ENCODE measurements at regions not wholly inside any gene's neighbourhood (a gene's known extent, or its start where the extent isn't known, plus 50 kb on each side); places are given as distances from the start of the nearest gene placed in this dataset.

DNA sequence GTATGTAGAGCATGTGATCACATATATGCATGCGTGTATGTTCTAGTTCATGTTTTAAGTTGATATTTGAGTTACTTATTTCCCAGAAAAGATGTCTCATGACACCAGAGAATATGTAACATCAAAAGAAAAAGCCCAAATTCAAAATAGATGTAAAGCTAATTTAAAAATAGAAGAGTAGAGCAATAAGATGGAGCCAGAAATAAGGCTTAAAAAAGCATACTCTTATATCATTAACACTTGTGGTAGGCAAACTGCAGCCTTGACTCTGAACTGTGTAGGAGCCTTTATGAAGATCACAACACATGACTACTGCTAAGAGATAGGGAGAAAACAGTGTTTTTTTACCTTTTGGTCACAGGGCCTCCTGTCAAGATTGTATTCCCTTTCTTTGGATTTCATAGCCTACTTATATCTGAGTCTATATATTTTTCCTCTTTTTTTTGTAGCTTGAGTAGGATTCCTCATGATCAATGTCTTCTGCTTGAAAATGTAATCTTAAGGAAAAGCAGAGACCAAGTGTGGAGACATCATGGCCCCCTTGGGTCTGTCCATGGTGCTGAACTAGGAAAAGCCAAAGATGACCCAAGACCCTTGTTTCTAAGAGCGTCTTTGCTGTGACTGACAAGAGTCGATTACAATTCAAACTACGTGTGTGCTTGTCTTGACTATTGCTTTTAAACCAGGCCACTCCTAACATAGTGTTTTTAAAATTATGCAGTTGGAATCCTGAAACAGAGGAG, 390.4 kb downstream of the SHISA9 start:
- Mint-ChIP-seq H3K36me3 (peaks cover 0 to 10% (median 0%) of the 10 kb centered on the region in 3 donors), H3K27me3 (peaks cover 2 to 37% (median 14%) of the 10 kb centered on the region in 5 donors), H3K4me3 (no peak overlapping the region), H3K4me1 (no peaks in the 10 kb centered on the region), H3K27ac (no peak overlapping the region), H3K9me3 (peaks cover 0 to 17% (median 4%) of the 10 kb centered on the region in 9 donors)
- POLR2A ChIA-PET = no interaction called here
- ATAC-seq (no peak), DNase-seq (no peak)

DNA sequence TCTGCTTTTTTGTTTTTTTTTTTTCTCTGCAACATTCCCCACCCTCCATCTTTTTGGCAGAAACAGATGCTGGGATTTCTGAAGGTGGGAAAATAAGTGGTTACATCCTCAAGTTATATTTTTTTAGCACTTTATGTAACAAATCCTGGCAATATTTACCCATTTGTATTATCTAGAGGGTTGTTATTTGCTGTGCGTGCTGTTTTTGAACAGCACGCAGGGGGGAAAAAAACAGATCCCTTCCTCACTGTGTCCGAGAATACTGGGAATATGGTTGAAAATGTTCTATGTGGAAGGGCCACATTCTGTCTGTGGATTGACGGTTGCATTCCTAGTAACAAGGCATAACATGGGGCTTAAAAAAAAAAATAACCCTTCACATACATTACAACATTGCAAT, 394.8 kb downstream of the SHISA9 start:
- Mint-ChIP-seq H3K27ac (no peak overlapping the region), H3K27me3 (peaks cover 0 to 11% (median 7%) of the 10 kb centered on the region in 5 donors), H3K4me1 (no peaks in the 10 kb centered on the region), H3K36me3 (no peaks in the 10 kb centered on the region), H3K9me3 (peaks cover 0 to 9% (median 3%) of the 10 kb centered on the region in 9 donors), H3K4me3 (no peak overlapping the region)
- ATAC-seq (no peak), DNase-seq (no peak)
- POLR2A ChIA-PET = no interaction called here

DNA sequence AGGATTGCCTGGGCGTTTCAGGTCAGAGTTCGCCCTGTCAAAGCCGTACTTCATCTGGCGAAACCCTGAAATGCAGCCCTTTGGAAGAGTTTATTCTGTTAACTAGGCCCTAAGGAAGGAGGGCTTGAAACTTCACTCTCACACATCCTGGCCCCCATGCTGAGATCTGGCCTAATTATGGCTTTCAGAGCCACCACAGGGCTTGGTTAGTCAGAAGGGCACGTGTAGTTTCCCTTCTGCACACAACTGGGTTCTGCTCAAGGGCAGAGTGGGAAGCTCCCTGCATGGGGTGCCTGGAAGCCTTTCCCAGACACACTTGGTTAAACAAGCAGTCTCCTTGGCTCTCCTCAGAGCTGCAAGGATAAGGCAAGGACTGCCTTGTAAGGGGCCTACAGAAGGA, 397.3 kb downstream of the SHISA9 start:
- DNase-seq (no peak), ATAC-seq (no peak)
- H3K27ac Mint-ChIP-seq = no peak overlapping the region
- peaks cover 0 to 10% (median 3%) of the 10 kb centered on the region in 9 donors for H3K9me3 Mint-ChIP-seq
- H3K4me3 Mint-ChIP-seq = no peak overlapping the region
- POLR2A ChIA-PET = no interaction called here
- H3K27me3 Mint-ChIP-seq = peaks cover 0 to 14% (median 7%) of the 10 kb centered on the region in 5 donors
- no peaks in the 10 kb centered on the region for H3K36me3 Mint-ChIP-seq
- no peaks in the 10 kb centered on the region for H3K4me1 Mint-ChIP-seq

DNA sequence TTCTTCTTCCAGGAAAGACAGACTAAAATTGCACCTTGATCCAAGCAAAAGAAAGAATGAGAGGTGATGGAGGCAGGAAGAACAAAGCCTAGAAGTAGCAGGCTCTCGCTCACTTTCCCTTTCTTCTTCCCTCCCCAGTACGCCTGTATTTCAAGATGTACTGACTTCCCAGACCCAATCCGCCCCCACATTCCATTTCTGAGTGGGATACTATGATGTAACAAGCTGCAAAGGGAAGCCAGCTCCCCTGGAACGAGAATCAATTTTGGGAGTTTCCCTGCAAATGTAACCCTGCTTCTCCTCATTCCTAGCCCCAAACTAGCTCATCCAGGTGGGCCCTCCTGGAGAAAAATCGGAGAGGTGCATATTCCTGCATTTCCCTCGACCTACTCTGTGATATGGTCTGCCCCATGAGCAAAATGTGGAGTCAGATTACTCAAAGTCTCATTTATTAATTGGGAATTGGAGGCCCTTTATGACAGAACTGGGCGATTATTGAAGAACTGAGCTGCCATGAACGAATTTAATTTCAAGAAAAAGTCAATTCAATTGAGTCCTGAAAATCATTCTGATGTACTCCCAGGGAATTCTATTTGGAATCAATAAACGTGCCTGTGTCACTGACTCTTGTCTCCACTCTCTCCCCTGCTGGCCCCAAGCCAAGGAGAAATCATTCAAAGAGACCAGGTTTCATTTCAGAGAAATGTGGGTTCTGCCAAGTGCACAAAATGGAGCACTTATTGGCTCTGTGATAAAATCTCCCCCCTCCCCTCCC, 398.9 kb downstream of the SHISA9 start:
- H3K9me3 Mint-ChIP-seq = peaks cover 0 to 10% (median 2%) of the 10 kb centered on the region in 9 donors
- H3K4me3 Mint-ChIP-seq = no peak overlapping the region
- ATAC-seq = no peak
- peaks cover 0 to 14% (median 7%) of the 10 kb centered on the region in 5 donors for H3K27me3 Mint-ChIP-seq
- H3K36me3 Mint-ChIP-seq = no peaks in the 10 kb centered on the region
- DNase-seq = no peak
- H3K27ac Mint-ChIP-seq = no peak overlapping the region
- POLR2A ChIA-PET = no interaction called here
- H3K4me1 Mint-ChIP-seq = no peaks in the 10 kb centered on the region

DNA sequence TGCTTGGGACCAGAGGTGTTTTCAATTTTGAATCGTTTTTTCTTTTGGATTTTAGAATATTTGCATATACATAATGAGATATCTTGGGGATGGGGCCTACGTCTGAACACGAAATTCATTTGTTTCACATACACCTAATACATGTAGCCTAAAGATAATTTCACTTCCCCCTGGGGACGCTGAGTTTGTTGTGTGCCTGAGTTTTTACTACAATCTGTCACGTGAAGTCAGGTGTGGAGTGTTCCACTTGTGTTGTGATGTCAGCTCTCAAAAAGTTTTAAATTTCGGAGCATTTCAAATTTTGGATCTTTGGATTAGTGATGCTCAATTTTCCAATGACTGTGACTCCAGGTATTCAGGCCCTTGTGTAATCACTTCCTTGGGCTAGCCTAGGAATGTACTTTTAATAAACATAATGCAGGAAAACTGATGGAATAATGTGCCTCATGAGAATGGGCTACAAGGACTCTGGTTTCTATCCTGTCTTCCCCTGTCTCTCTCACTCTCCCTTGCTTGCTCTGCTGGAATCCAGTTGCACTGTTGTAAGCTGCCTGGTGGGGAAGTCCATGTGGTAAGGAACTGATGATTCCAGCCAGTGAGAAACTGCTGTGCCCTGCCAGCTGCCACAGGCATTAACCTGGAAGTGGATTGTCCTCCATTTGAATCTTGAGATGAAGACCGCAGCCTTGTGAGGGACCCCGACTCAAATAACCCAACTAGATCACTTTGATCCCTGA, 403.8 kb downstream of the SHISA9 start:
- Mint-ChIP-seq H3K4me1 (no peaks in the 10 kb centered on the region), H3K4me3 (no peak overlapping the region), H3K27ac (no peak overlapping the region), H3K9me3 (peaks cover 0 to 10% (median 0%) of the 10 kb centered on the region in 9 donors), H3K36me3 (peaks cover 0 to 5% (median 0%) of the 10 kb centered on the region in 3 donors), H3K27me3 (peaks cover 0 to 12% (median 1%) of the 10 kb centered on the region in 5 donors)
- ATAC-seq (no peak), DNase-seq (no peak)
- POLR2A ChIA-PET = no interaction called here

DNA sequence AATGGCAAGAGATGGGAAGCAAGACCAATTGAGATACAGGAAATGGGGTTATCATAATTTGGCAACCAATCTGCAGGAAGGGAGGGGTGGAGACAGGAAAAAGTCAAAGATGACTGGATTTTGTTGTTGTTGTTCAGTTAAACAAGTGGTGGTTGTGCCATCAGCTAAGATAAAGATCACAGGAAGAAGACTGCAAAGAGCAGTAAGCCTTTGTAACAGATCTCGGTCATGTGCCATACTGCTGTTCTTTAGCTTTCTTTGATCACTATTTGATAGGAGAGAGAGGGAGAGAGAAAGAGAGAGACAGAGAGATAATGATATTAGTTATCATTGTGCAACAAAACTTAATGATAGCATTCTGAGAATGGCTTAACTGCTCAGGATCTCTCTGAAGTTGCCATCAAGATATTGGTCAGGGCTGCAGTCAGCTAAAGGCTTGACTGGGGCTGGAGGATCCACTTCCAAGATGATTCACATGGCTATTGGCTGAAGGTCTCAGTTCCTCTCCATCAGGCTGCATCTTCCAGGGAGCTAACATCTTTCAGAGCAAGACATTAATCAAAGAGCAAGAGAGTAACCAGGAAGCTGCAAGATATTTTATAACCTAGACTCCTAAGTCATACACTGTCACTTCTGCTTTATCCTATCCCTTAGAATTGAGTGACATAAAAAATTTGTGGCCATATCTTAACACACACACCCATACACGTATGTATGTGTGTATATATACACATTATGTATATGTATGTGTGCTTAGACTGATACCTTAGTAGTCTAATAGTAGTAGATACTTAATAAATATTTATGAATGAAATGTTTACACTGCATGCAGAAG, 405.0 kb downstream of the SHISA9 start:
- Mint-ChIP-seq H3K27ac (no peak overlapping the region), H3K9me3 (peaks cover 0 to 2% (median 0%) of the 10 kb centered on the region in 9 donors), H3K36me3 (peaks cover 0 to 5% (median 0%) of the 10 kb centered on the region in 3 donors), H3K4me3 (no peak overlapping the region), H3K4me1 (no peaks in the 10 kb centered on the region), H3K27me3 (peaks cover 0 to 12% (median 1%) of the 10 kb centered on the region in 5 donors)
- ATAC-seq (no peak), DNase-seq (no peak)
- POLR2A ChIA-PET = no interaction called here

DNA sequence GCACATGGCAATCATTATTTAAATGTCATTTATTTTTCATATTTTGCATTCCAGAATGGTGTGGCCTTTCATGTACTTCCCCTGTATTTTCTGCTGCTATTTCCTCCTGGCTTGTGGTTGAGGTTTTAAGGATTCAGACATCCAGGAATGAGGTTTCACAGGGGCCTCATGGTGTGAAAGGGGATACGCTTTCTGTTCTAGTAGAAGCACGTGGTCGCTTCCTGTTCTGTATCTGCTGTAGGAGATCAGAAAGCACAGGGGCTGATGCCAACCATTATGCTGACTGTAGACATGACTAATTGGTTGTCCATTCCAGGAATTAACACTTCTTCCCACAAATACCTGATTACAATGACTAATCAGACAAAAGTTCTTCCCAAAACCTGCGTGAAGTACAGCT, 405.9 kb downstream of the SHISA9 start:
- POLR2A ChIA-PET = no interaction called here
- Mint-ChIP-seq H3K4me3 (no peak overlapping the region), H3K9me3 (peaks cover 0 to 2% (median 0%) of the 10 kb centered on the region in 9 donors), H3K27me3 (peaks cover 0 to 12% (median 1%) of the 10 kb centered on the region in 5 donors), H3K27ac (no peak overlapping the region), H3K4me1 (no peaks in the 10 kb centered on the region), H3K36me3 (peaks cover 0 to 5% (median 0%) of the 10 kb centered on the region in 3 donors)
- DNase-seq = no peak
- ATAC-seq = no peak

DNA sequence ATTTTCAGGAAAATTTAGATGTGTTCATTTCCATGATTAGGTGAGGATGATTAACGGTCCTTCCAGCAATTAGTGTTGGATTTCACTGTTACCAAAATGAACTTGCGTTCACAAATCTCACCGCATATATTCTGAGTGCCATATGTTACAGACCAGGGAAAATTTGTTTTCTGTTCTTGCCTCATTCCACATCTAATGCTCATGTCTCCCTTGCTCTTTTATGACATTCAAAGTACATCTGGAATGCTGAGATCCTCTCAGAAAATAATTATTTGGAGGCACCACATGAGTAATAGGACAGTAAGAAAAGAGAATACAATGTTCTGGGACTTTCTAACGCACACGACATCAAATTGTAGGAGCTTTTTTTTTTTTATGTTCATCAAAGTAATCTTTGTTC, 406.5 kb downstream of the SHISA9 start:
- ATAC-seq = no peak
- no peak overlapping the region for H3K27ac Mint-ChIP-seq
- peaks cover 0 to 5% (median 0%) of the 10 kb centered on the region in 3 donors for H3K36me3 Mint-ChIP-seq

DNA sequence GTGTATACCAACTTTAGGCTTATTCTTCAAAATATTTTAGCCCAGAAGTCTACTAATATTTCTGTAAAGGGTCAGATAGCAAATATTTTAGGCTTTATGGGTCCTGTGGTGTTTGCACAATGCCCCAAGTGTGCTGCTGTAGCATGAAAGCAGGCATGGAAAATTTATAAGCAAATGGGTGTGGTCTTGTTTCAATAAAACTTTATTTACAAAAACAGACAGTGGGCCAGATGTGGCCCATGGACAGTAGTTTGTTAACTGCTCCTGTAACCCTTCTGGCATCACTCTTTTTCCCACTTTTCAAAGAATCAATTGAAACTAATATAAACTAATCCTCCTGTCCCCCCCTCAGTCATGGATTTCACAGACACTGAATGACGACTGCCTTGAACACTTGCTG, 410.7 kb downstream of the SHISA9 start:
- POLR2A ChIA-PET = no interaction called here
- peaks cover 3 to 11% (median 6%) of the 10 kb centered on the region in 4 donors for H3K4me1 Mint-ChIP-seq
- peaks cover 0 to 5% (median 0%) of the 10 kb centered on the region in 3 donors for H3K36me3 Mint-ChIP-seq
- no peak for ATAC-seq
- H3K27me3 Mint-ChIP-seq = peaks cover 0 to 12% (median 1%) of the 10 kb centered on the region in 5 donors
- H3K4me3 Mint-ChIP-seq = no peak overlapping the region
- no peak overlapping the region for H3K27ac Mint-ChIP-seq
- DNase-seq = no peak
- peaks cover 0 to 2% (median 0%) of the 10 kb centered on the region in 9 donors for H3K9me3 Mint-ChIP-seq

More for the DNA sequence above, 406.5 kb downstream of the SHISA9 start:
- Mint-ChIP-seq H3K4me3 (no peak overlapping the region), H3K9me3 (peaks cover 0 to 2% (median 0%) of the 10 kb centered on the region in 9 donors), H3K27me3 (peaks cover 0 to 12% (median 1%) of the 10 kb centered on the region in 5 donors), H3K4me1 (no peaks in the 10 kb centered on the region)
- POLR2A ChIA-PET = no interaction called here
- DNase-seq = no peak

DNA sequence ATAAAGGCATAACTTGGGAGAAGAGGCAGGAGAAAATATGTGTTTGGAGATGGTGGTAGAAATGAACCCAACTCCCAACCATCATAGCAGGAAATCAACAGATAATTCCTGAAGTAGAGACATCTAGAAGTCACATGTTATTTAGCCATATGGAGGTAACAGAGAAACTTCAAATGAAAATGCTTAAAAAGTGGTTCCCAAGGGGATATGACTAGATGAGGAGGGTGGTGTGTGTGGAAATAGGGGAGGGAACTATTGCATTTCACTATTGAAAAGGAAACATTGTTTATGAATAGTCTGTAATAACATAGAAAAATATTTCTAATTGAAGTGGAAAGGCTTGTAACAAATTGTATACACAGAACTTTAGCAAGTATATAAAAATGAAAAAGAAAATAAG, 412.0 kb downstream of the SHISA9 start:
- no peak overlapping the region for H3K27ac Mint-ChIP-seq
- H3K4me3 Mint-ChIP-seq = no peak overlapping the region
- peaks cover 0 to 2% (median 0%) of the 10 kb centered on the region in 9 donors for H3K9me3 Mint-ChIP-seq
- peaks cover 3 to 12% (median 6%) of the 10 kb centered on the region in 4 donors for H3K4me1 Mint-ChIP-seq
- H3K36me3 Mint-ChIP-seq = peaks cover 0 to 4% (median 0%) of the 10 kb centered on the region in 3 donors
- POLR2A ChIA-PET = no interaction called here
- DNase-seq (no peak), ATAC-seq (no peak)
- H3K27me3 Mint-ChIP-seq = peaks cover 0 to 5% (median 1%) of the 10 kb centered on the region in 5 donors

DNA sequence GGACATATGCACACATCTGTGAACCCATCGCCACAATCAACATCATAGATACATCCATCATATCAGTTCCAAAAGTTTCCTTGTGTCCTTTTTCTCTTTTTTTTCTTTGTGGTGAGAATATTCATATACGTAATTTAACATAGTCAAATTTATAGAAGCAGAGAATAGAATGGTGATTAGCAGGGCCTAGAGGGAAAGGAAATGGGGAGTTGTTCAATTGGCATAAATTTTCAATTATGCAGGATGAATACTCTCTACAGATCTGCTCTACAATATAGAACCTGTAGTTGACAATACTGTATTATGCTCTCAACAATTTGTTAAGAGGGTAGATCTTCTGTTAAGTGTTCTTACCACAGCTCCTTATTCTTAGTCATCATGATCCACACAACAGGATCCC, 413.2 kb downstream of the SHISA9 start:
- DNase-seq (no peak), ATAC-seq (no peak)
- Mint-ChIP-seq H3K27me3 (peaks cover 0 to 5% (median 0%) of the 10 kb centered on the region in 5 donors), H3K4me3 (no peak overlapping the region), H3K9me3 (peaks cover 0 to 2% (median 0%) of the 10 kb centered on the region in 9 donors), H3K27ac (no peak overlapping the region), H3K4me1 (peaks cover 3 to 12% (median 6%) of the 10 kb centered on the region in 4 donors), H3K36me3 (no peaks in the 10 kb centered on the region)
- POLR2A ChIA-PET = no interaction called here
